H9 (cell line): ENCODE measurements at regions not wholly inside any gene's neighbourhood (a gene's known extent, or its start where the extent isn't known, plus 50 kb on each side); places are given as distances from the start of the nearest gene placed in this dataset.

Experiments
- DNase-seq: peaks from one replicate; pipeline ENCODE4 v3.0.0-alpha.2; 2017
- H2AFZ ChIP-seq: one replicate; pipeline ENCODE4 v1.6.1; 2013; ENCODE audit warnings: mild to moderate bottlenecking, low read length, control low read depth, moderate library complexity
- H2AK5ac ChIP-seq: 2 replicates; pipeline ENCODE4 v1.6.1; 2013; ENCODE audit warnings: low read length, control low read depth, mixed read lengths; ENCODE audit not compliant: insufficient read length
- H2BK120ac ChIP-seq: one replicate; pipeline ENCODE4 v1.6.1; 2013; ENCODE audit warnings: low read depth, mild to moderate bottlenecking, low read length, control low read depth, inconsistent platforms; ENCODE audit not compliant: poor library complexity, severe bottlenecking
- H2BK12ac ChIP-seq: 2 replicates; pipeline ENCODE4 v1.6.1; 2013; ENCODE audit warnings: low read length, control low read depth, mixed read lengths, low read depth; ENCODE audit not compliant: insufficient read length
- H2BK15ac ChIP-seq: 2 replicates; pipeline ENCODE4 v1.6.1; 2013; ENCODE audit warnings: low read depth, low read length, control low read depth
- H2BK20ac ChIP-seq: one replicate; pipeline ENCODE4 v1.6.1; 2013; ENCODE audit warnings: low read depth, mild to moderate bottlenecking, low read length, control low read depth, inconsistent platforms; ENCODE audit not compliant: poor library complexity, severe bottlenecking
- H2BK5ac ChIP-seq: 2 replicates; pipeline ENCODE4 v1.6.1; 2013; ENCODE audit warnings: low read length, control low read depth, mixed read lengths; ENCODE audit not compliant: insufficient read length
- H3K14ac ChIP-seq: 2 replicates; pipeline ENCODE4 v1.6.1; 2013; ENCODE audit warnings: low read length, control low read depth; ENCODE audit not compliant: insufficient read depth
- H3K18ac ChIP-seq: 2 replicates; pipeline ENCODE4 v1.6.1; 2013; ENCODE audit warnings: low read depth, mild to moderate bottlenecking, mixed read lengths, low read length, control low read depth; ENCODE audit not compliant: insufficient read length
- H3K23ac ChIP-seq: 2 replicates; pipeline ENCODE4 v1.6.1; 2013; ENCODE audit warnings: low read length, control low read depth, mixed read lengths, low read depth; ENCODE audit not compliant: insufficient read length
- H3K23me2 ChIP-seq: 2 replicates; pipeline ENCODE4 v1.6.1; 2013; ENCODE audit warnings: low read depth, mild to moderate bottlenecking, mixed read lengths, low read length, control low read depth; ENCODE audit not compliant: insufficient read length, poor library complexity, severe bottlenecking
- H3K27ac ChIP-seq: 2 replicates; pipeline ENCODE4 v1.5.1; 2013; ENCODE audit warnings: low read length, control low read depth, mixed read lengths, low read depth; ENCODE audit not compliant: insufficient read length
- H3K27me3 ChIP-seq: 2 replicates; pipeline ENCODE4 v1.6.1; 2013; ENCODE audit warnings: low read length, control low read depth, inconsistent platforms; ENCODE audit not compliant: insufficient read depth
- H3K4ac ChIP-seq: 2 replicates; pipeline ENCODE4 v1.6.1; 2013; ENCODE audit warnings: low read depth, mild to moderate bottlenecking, control low read depth, inconsistent platforms, low read length, moderate library complexity
- H3K4me1 ChIP-seq: 2 replicates; pipeline ENCODE4 v1.6.1; 2013; ENCODE audit warnings: low read length, control low read depth, inconsistent platforms; ENCODE audit not compliant: insufficient read depth
- H3K4me2 ChIP-seq: 2 replicates; pipeline ENCODE4 v1.6.1; 2013; ENCODE audit warnings: low read length, control low read depth, mixed read lengths; ENCODE audit not compliant: insufficient read length, insufficient read depth
- H3K56ac ChIP-seq: 2 replicates; pipeline ENCODE4 v1.6.1; 2013; ENCODE audit warnings: low read depth, mild to moderate bottlenecking, mixed read lengths, low read length, control low read depth; ENCODE audit not compliant: insufficient read length
- H3K79me1 ChIP-seq: 2 replicates; pipeline ENCODE4 v1.6.1; 2013; ENCODE audit warnings: low read depth, mild to moderate bottlenecking, moderate library complexity, low read length, control low read depth, inconsistent platforms; ENCODE audit not compliant: insufficient read depth, poor library complexity, severe bottlenecking
- H3K79me2 ChIP-seq: 2 replicates; pipeline ENCODE4 v1.6.1; 2013; ENCODE audit warnings: low read length, control low read depth, inconsistent platforms; ENCODE audit not compliant: insufficient read depth
- H3K9ac ChIP-seq: 2 replicates; pipeline ENCODE4 v1.6.1; 2013; ENCODE audit warnings: low read length, control low read depth, mixed read lengths; ENCODE audit not compliant: insufficient read length; ENCODE audit errors: extremely low read depth
- H3K9me3 ChIP-seq: one replicate; pipeline ENCODE4 v1.6.1; 2013; ENCODE audit warnings: low read depth, low read length, inconsistent platforms; ENCODE audit not compliant: control insufficient read depth
- H3T11ph ChIP-seq: one replicate; pipeline ENCODE4 v1.6.1; 2013; ENCODE audit warnings: mild to moderate bottlenecking, low read length, control low read depth, inconsistent platforms
- H4K20me1 ChIP-seq: one replicate; pipeline ENCODE4 v1.6.1; 2013; ENCODE audit not compliant: control insufficient read depth, insufficient read length, insufficient read depth
- H4K5ac ChIP-seq: 2 replicates; pipeline ENCODE4 v1.6.1; 2013; ENCODE audit warnings: low read depth, mild to moderate bottlenecking, mixed read lengths, low read length, control low read depth; ENCODE audit not compliant: insufficient read length
- H4K8ac ChIP-seq: replicated peaks from 2 replicates; pipeline ENCODE4 v1.6.1; 2013; ENCODE audit warnings: low read length, control low read depth, mixed read lengths, low read depth; ENCODE audit not compliant: insufficient read length
- H4K91ac ChIP-seq: 2 replicates; pipeline ENCODE4 v1.6.1; 2013; ENCODE audit warnings: low read depth, mild to moderate bottlenecking, moderate library complexity, mixed read lengths, low read length, control low read depth; ENCODE audit not compliant: insufficient read length
- H3K27ac Mint-ChIP-seq, 3 experiments: 2 replicates in 2 of 3; 3 replicates in 1 of 3; pipeline ENCODE4 v1.8.0; 2020 to 2021; ENCODE audit warnings: mixed read lengths in 3 of 3, mild to moderate bottlenecking in 1 of 3, moderate library complexity in 1 of 3
- H3K27me3 Mint-ChIP-seq: 2 replicates; pipeline ENCODE4 v1.8.0; 2021; ENCODE audit warnings: low read depth, mild to moderate bottlenecking, moderate library complexity, mixed read lengths
- H3K36me3 Mint-ChIP-seq, 3 experiments: 2 replicates in 2 of 3; 3 replicates in 1 of 3; pipeline ENCODE4 v1.8.0; 2020 to 2021; ENCODE audit warnings: low read depth in 3 of 3, mixed read lengths in 3 of 3; ENCODE audit not compliant: insufficient read depth in 1 of 3
- H3K4me1 Mint-ChIP-seq, 2 experiments: 2 replicates each; pipeline ENCODE4 v1.8.0; 2020; ENCODE audit warnings: mixed read lengths in 2 of 2
- H3K4me3 Mint-ChIP-seq, 2 experiments: 2 replicates in 1 of 2; 3 replicates in 1 of 2; pipeline ENCODE4 v1.8.0; 2020 to 2021; ENCODE audit warnings: mild to moderate bottlenecking in 2 of 2, mixed read lengths in 2 of 2, moderate library complexity in 1 of 2
- H3K9me3 Mint-ChIP-seq, 2 experiments: 2 replicates in 1 of 2; 3 replicates in 1 of 2; pipeline ENCODE4 v1.8.0; 2020; ENCODE audit warnings: mild to moderate bottlenecking in 2 of 2, mixed read lengths in 2 of 2, moderate library complexity in 1 of 2
- WGBS: extraction: QIAGEN DNeasy Blood & Tissue Kit; methylation state at CpG from one replicate; pipeline ENCODE4 v1.1.7; 2013; ENCODE audit warnings: missing lambda C conversion rate, low lambda C conversion rate, mixed read lengths; ENCODE audit not compliant: insufficient read length; ENCODE audit errors: extremely low coverage; 5-methylcytosine and 5-hydroxymethylcytosine counted together
- TF ChIP-seq, protein P1 (sequence below): fragments of 200-600 bp; sonication (generic); conservative IDR thresholded peaks from 3 replicates; pipeline ENCODE4 v1.8.0; 2021; ENCODE audit warnings: antibody characterized with exemption, mild to moderate bottlenecking

GRCh38 chrX:95791876-95792275 lies 892.8 kb upstream of the DIAPH2 start:
- Histone ChIP-seq H3K9ac (no peak overlapping the region), H3K27me3 (no peaks in the 10 kb centered on the region), H3K23me2 (no peaks in the 10 kb centered on the region), H2BK120ac (no peak overlapping the region), H3K4me2 (no peak overlapping the region), H3K14ac (no peak overlapping the region), H3K4ac (no peak overlapping the region), H2BK5ac (no peak overlapping the region), H4K91ac (no peak overlapping the region), H2BK12ac (no peak overlapping the region), H3K79me1 (no peaks in the 10 kb centered on the region), H2BK15ac (no peak overlapping the region), H2BK20ac (no peak overlapping the region), H3K18ac (no peak overlapping the region), H3K23ac (no peak overlapping the region), H3T11ph (no peak overlapping the region), H4K20me1 (no peaks in the 10 kb centered on the region), H4K5ac (no peak overlapping the region), H4K8ac (no peak overlapping the region), H3K9me3 (no peaks in the 10 kb centered on the region), H2AFZ (no peak overlapping the region), H3K27ac (no peak overlapping the region), H3K56ac (no peak overlapping the region), H3K79me2 (no peaks in the 10 kb centered on the region), H2AK5ac (no peak overlapping the region), H3K4me1 (no peaks in the 10 kb centered on the region)
- Mint-ChIP-seq H3K4me1 (peaks cover under 1 to 2% of the 10 kb centered on the region in 2 experiments; a peak in 3 of 4 replicates), H3K4me3 (no peak overlapping the region), H3K27me3 (no peaks in the 10 kb centered on the region; the same call in 1 of the 2 replicates), H3K9me3 (peaks cover 6% of the 10 kb centered on the region in 2 experiments), H3K27ac (no peak overlapping the region), H3K36me3 (peaks cover 2 to 6% (median 6%) of the 10 kb centered on the region in 3 experiments; a peak in 5 of 7 replicates)
- no CpG with 5 or more reads among the region's 1 CpG for WGBS
- TF ChIP-seq, protein P1, sequence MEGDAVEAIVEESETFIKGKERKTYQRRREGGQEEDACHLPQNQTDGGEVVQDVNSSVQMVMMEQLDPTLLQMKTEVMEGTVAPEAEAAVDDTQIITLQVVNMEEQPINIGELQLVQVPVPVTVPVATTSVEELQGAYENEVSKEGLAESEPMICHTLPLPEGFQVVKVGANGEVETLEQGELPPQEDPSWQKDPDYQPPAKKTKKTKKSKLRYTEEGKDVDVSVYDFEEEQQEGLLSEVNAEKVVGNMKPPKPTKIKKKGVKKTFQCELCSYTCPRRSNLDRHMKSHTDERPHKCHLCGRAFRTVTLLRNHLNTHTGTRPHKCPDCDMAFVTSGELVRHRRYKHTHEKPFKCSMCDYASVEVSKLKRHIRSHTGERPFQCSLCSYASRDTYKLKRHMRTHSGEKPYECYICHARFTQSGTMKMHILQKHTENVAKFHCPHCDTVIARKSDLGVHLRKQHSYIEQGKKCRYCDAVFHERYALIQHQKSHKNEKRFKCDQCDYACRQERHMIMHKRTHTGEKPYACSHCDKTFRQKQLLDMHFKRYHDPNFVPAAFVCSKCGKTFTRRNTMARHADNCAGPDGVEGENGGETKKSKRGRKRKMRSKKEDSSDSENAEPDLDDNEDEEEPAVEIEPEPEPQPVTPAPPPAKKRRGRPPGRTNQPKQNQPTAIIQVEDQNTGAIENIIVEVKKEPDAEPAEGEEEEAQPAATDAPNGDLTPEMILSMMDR, result no peak
- no peak for DNase-seq
